Peyer's patch (tissue), 4 donors: ENCODE measurements at regions not wholly inside any gene's neighbourhood (a gene's known extent, or its start where the extent isn't known, plus 50 kb on each side); places are given as distances from the start of the nearest gene placed in this dataset.

ENCODE experiments used
- DNase-seq, 3 donors: peaks; one replicate each; pipeline ENCODE4 v3.0.0-alpha.2; 2017 to 2019
- H3K27ac ChIP-seq, 4 donors: fragments of 200-600 bp; sonication (generic); one replicate each; pipeline ENCODE4 v1.5.1; 2016 to 2019
- H3K27me3 ChIP-seq, 2 donors: fragments of 200-600 bp; sonication (generic); one replicate each; pipeline ENCODE4 v1.5.1; 2019
- H3K36me3 ChIP-seq, 3 donors: fragments of 200-600 bp; sonication (generic); one replicate each; pipeline ENCODE4 v1.5.1; 2016 to 2019
- H3K4me1 ChIP-seq, 4 donors: fragments of 200-600 bp; sonication (generic); one replicate each; pipeline ENCODE4 v1.5.1; 2016 to 2019
- H3K4me3 ChIP-seq, 4 donors: fragments of 200-600 bp; sonication (generic); 1 replicate in 3 of 4; 2 replicates in 1 of 4; pipeline ENCODE4 v1.5.1; 2016 to 2019; ENCODE audit warnings: mild to moderate bottlenecking in 1 of 4
- H3K9me3 ChIP-seq, 4 donors: fragments of 200-600 bp; sonication (generic); one replicate each; pipeline ENCODE4 v1.5.1; 2016 to 2019; ENCODE audit warnings: mild to moderate bottlenecking in 1 of 4
- POLR2A ChIP-seq, 2 donors: fragments of 450-650 bp; IDR thresholded peaks; one replicate each; pipeline ENCODE4 v1.5.1; 2017; ENCODE audit warnings: antibody characterized with exemption in 2 of 2, mild to moderate bottlenecking in 2 of 2, moderate library complexity in 2 of 2
- TF ChIP-seq, protein P1 (sequence below), 6 experiments: fragments of 450-650 bp in 4 of 6; fragments of 200-600 bp in 2 of 6; sonication (generic) in 1 of 6; IDR thresholded peaks; one replicate each; pipeline ENCODE4 v1.5.1; 2017 to 2019; ENCODE audit warnings: antibody characterized with exemption in 6 of 6, mild to moderate bottlenecking in 3 of 6, moderate library complexity in 1 of 6

DNA sequence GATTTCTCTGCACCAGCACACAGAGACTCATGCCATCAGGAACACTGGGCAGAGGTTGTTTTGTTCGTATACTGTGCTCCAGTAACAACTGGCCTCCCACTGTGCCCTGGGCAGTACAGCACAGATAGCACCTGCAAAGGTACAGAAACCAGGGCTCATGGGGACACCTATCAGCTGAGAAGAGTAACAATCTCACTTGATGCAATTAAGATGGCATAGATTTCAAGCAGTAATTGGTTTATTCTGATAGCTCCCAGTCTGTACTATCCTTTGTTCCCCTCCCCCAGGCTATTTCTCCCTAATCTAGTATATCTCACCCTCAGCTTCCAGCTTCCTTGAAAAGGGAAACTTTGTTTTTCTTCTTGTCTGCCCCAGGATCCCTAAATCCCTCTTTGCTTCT, 343.9 kb upstream of the MMADHC start:
- Histone ChIP-seq H3K36me3 (no peaks in the 10 kb centered on the region), H3K9me3 (no peaks in the 10 kb centered on the region), H3K27ac (no peak overlapping the region), H3K4me3 (no peak overlapping the region), H3K4me1 (no peaks in the 10 kb centered on the region), H3K27me3 (no peaks in the 10 kb centered on the region)
- no peak for DNase-seq
- no peak for TF ChIP-seq POLR2A (IDR thresholded peaks at IDR 0.05)
- TF ChIP-seq, protein P1, sequence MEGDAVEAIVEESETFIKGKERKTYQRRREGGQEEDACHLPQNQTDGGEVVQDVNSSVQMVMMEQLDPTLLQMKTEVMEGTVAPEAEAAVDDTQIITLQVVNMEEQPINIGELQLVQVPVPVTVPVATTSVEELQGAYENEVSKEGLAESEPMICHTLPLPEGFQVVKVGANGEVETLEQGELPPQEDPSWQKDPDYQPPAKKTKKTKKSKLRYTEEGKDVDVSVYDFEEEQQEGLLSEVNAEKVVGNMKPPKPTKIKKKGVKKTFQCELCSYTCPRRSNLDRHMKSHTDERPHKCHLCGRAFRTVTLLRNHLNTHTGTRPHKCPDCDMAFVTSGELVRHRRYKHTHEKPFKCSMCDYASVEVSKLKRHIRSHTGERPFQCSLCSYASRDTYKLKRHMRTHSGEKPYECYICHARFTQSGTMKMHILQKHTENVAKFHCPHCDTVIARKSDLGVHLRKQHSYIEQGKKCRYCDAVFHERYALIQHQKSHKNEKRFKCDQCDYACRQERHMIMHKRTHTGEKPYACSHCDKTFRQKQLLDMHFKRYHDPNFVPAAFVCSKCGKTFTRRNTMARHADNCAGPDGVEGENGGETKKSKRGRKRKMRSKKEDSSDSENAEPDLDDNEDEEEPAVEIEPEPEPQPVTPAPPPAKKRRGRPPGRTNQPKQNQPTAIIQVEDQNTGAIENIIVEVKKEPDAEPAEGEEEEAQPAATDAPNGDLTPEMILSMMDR (IDR thresholded peaks at IDR 0.05): no peak

DNA sequence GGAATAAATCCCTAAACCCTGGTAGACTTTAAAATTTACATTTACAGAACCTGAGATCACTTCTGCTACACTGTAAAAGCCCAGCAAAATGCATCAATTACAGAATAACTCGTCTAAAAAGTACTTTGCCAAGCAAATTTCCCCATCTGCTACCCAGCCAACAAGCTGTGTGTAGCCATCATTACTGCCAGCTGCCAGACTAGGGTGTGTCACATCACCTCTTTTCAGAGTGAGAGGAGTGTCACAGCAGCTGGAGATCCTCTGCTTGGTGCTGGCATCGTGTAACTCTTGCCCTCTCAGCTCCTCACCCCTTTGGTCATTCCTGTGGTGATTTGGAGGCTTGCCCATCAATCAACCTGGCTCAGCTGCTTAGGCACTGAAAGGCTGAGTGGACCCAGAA, 340.4 kb upstream of the MMADHC start:
- DNase-seq: no peak
- no peaks in the 10 kb centered on the region for H3K9me3 ChIP-seq
- no peaks in the 10 kb centered on the region for H3K4me1 ChIP-seq
- no peaks in the 10 kb centered on the region for H3K27me3 ChIP-seq
- TF ChIP-seq, protein P1 (IDR thresholded peaks at IDR 0.05): no peak
- no peak for TF ChIP-seq POLR2A (IDR thresholded peaks at IDR 0.05)
- no peak overlapping the region for H3K27ac ChIP-seq
- no peaks in the 10 kb centered on the region for H3K36me3 ChIP-seq
- no peak overlapping the region for H3K4me3 ChIP-seq

DNA sequence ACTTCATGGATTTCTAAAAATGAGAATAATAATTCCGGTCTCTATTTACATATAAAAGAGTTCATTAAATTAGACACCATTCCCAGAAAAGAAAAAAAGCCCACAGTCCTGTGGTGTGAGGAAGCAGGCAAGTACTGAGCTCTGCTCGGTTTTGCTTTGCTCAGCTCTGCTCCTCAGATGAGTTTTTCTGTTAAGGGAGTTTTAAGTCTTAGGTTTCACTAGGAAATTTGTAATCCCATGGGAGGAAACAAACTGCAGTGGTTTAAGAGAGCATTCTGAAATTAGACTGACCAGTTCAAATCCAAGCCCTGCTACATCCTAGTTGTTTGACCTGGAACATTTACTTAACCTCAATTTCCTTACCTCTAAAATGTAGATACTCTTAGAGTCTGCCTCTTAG, 338.6 kb upstream of the MMADHC start:
- Histone ChIP-seq H3K27ac (no peak overlapping the region), H3K36me3 (no peaks in the 10 kb centered on the region), H3K27me3 (no peaks in the 10 kb centered on the region), H3K4me1 (no peaks in the 10 kb centered on the region), H3K4me3 (no peak overlapping the region), H3K9me3 (no peaks in the 10 kb centered on the region)
- DNase-seq: no peak
- no peak for TF ChIP-seq POLR2A (IDR thresholded peaks at IDR 0.05)
- TF ChIP-seq, protein P1 (IDR thresholded peaks at IDR 0.05): no peak

DNA sequence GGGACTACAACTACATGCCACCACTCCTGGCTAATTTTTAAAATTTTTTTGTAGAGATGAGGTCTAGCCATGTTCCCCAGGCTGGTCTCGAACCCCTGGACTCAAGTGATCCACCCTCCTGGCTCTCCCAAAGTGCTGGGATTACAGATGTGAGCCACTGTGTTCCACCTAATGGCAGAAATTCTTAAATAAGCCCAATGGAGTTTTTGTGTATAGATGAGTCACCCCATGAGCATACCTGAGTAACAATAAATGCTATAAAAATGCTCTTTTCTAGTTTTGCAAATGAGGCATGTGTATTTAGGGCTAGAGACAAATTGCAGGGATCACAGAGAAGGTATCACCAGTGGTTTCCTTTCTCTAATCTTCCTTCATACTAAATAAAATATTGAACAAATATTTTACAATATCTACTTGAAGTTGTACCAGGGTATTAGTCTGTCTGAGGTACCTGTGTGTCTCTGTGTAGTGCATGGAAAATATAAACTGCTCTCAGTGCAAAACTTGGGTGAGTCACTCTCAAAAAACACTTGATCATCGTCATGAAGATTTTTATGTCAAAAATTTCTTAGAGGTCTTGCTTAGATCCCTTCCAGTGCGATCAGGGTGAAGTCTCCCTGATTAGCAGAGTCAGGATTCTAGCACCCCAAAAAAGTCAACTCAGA, 337.1 kb upstream of the MMADHC start:
- H3K4me3 ChIP-seq: no peak overlapping the region
- H3K27ac ChIP-seq: no peak overlapping the region
- H3K27me3 ChIP-seq: no peaks in the 10 kb centered on the region
- no peaks in the 10 kb centered on the region for H3K9me3 ChIP-seq
- DNase-seq: no peak
- H3K36me3 ChIP-seq: no peaks in the 10 kb centered on the region
- TF ChIP-seq, protein P1 (IDR thresholded peaks at IDR 0.05): no peak
- no peak for TF ChIP-seq POLR2A (IDR thresholded peaks at IDR 0.05)
- H3K4me1 ChIP-seq: no peaks in the 10 kb centered on the region

DNA sequence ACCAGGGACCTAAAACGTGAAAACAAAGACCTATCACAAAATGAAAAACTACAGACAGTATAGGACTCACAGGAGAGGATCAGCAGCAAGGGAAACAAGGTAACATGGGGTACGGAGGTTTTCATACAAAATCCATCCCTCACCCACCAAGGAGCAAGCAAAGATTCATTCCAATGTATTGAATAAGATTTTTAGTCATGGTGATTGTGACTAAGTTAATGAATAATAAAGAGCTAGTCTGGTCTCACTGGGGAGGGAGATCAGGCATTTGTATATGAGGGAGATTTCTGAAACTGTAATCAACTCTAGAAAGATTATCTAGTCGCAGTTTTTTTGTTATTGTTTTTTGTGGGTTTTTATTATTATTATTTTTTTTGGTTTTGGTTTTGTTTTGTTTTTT, 336.5 kb upstream of the MMADHC start:
- no peak for DNase-seq
- H3K27me3 ChIP-seq: no peaks in the 10 kb centered on the region
- H3K36me3 ChIP-seq: no peaks in the 10 kb centered on the region
- no peak overlapping the region for H3K27ac ChIP-seq
- H3K9me3 ChIP-seq: no peaks in the 10 kb centered on the region
- TF ChIP-seq, protein P1 (IDR thresholded peaks at IDR 0.05): no peak
- no peak for TF ChIP-seq POLR2A (IDR thresholded peaks at IDR 0.05)
- no peaks in the 10 kb centered on the region for H3K4me1 ChIP-seq
- H3K4me3 ChIP-seq: no peak overlapping the region
